Gastrocnemius medialis (tissue), 4 donors: ENCODE measurements at regions not wholly inside any gene's neighbourhood (a gene's known extent, or its start where the extent isn't known, plus 50 kb on each side); places are given as distances from the start of the nearest gene placed in this dataset.

ENCODE experiments used
- ATAC-seq, 2 donors: fragments of 150-250 bp; one replicate each; pipeline ENCODE4 v1.9.1; 2016
- DNase-seq, 2 donors: peaks; one replicate each; pipeline ENCODE4 v3.0.0-alpha.2; 2019
- H3K27ac ChIP-seq, 4 donors: fragments of 200-600 bp; sonication (generic); 1 replicate in 1 of 4; 2 replicates in 3 of 4; pipeline ENCODE4 v1.5.1; 2016 to 2018; ENCODE audit warnings: mild to moderate bottlenecking in 2 of 4, moderate library complexity in 1 of 4
- H3K27me3 ChIP-seq, 3 donors: fragments of 200-600 bp; sonication (generic) in 2 of 3; 1 replicate in 1 of 3; 2 replicates in 2 of 3; pipeline versions ENCODE4 v1.5.1 to v1.6.0; 2016 to 2019; ENCODE audit warnings: mild to moderate bottlenecking in 1 of 3, moderate library complexity in 1 of 3
- H3K36me3 ChIP-seq, 2 donors: fragments of 200-600 bp; sonication (generic) in 1 of 2; one replicate each; pipeline ENCODE4 v1.5.1; 2017 to 2018
- H3K4me1 ChIP-seq, 2 donors: fragments of 200-600 bp; sonication (generic) in 1 of 2; one replicate each; pipeline ENCODE4 v1.5.1; 2016 to 2017; ENCODE audit warnings: mild to moderate bottlenecking in 2 of 2
- H3K4me3 ChIP-seq, 4 donors: fragments of 200-600 bp; sonication (generic) in 3 of 4; 1 replicate in 1 of 4; 2 replicates in 3 of 4; pipeline ENCODE4 v1.5.1; 2016 to 2019; ENCODE audit warnings: mild to moderate bottlenecking in 2 of 4
- H3K9me3 ChIP-seq, 3 donors: fragments of 200-600 bp; sonication (generic) in 2 of 3; 1 replicate in 1 of 3; 2 replicates in 2 of 3; pipeline ENCODE4 v1.5.1; 2016 to 2019
- CTCF ChIP-seq, 5 experiments: fragments of 450-650 bp in 3 of 5; fragments of 200-600 bp in 2 of 5; sonication (generic) in 2 of 5; IDR thresholded peaks in 4 of 5; conservative IDR thresholded peaks in 1 of 5; 1 replicate in 4 of 5; 2 replicates in 1 of 5; pipeline ENCODE4 v1.5.1; 2016 to 2019; ENCODE audit warnings: antibody characterized with exemption in 5 of 5, mild to moderate bottlenecking in 3 of 5, moderate library complexity in 3 of 5
- POLR2A ChIP-seq, 2 donors: fragments of 450-650 bp; IDR thresholded peaks; one replicate each; pipeline ENCODE4 v1.6.1; 2017; ENCODE audit warnings: antibody characterized with exemption in 2 of 2, mild to moderate bottlenecking in 2 of 2, moderate library complexity in 2 of 2
- in situ Hi-C, 4 donors: fragments of 200-750 bp; cut with MboI; loops; one replicate each; pipeline versions ENCODE4 v1.15.0 to v1.8.0; 2017; ENCODE audit warnings: low sequenced_read_pairs in 4 of 4
- intact Hi-C: fragments of 100-400 bp; cut with DNase I; formaldehyde crosslinking; loops from one replicate; pipeline ENCODE4 v1.15.1; 2023; ENCODE audit warnings: low total_unique reads

GRCh38 chr4:164358400-164358799 lies 395.5 kb upstream of the SMIM31 start:
- H3K36me3 ChIP-seq, result no peaks in the 10 kb centered on the region
- TF ChIP-seq POLR2A (IDR thresholded peaks at IDR 0.05) (no peak), CTCF (IDR thresholded peaks at IDR 0.05 in 4 of 5, conservative IDR thresholded peaks at IDR 0.05 in 1 of 5) (no peak)
- intact Hi-C loops (no loop called here), in situ Hi-C loops (no loop called here)
- no peak for ATAC-seq
- H3K4me1 ChIP-seq, result no peaks in the 10 kb centered on the region
- no peak overlapping the region for H3K27ac ChIP-seq
- H3K27me3 ChIP-seq, result no peaks in the 10 kb centered on the region
- no peak for DNase-seq
- H3K4me3 ChIP-seq, result no peak overlapping the region
- H3K9me3 ChIP-seq, result no peaks in the 10 kb centered on the region

- Histone ChIP-seq H3K27me3 (no peaks in the 10 kb centered on the region), H3K4me1 (no peaks in the 10 kb centered on the region), H3K27ac (no peak overlapping the region), H3K4me3 (no peak overlapping the region), H3K9me3 (no peaks in the 10 kb centered on the region), H3K36me3 (no peaks in the 10 kb centered on the region)
- in situ Hi-C loops (no loop called here), intact Hi-C loops (no loop called here)
- ATAC-seq (no peak), DNase-seq (no peak)
- TF ChIP-seq POLR2A (IDR thresholded peaks at IDR 0.05) (no peak), CTCF (IDR thresholded peaks at IDR 0.05 in 4 of 5, conservative IDR thresholded peaks at IDR 0.05 in 1 of 5) (no peak)
Measured at GRCh38 chr4:164359881-164360280, 394.1 kb upstream of the SMIM31 start.

GRCh38 chr4:164368894-164369293 lies 385.0 kb upstream of the SMIM31 start:
- Histone ChIP-seq H3K36me3 (no peaks in the 10 kb centered on the region), H3K27me3 (no peaks in the 10 kb centered on the region), H3K4me1 (no peaks in the 10 kb centered on the region), H3K4me3 (no peak overlapping the region), H3K9me3 (no peaks in the 10 kb centered on the region), H3K27ac (no peak overlapping the region)
- in situ Hi-C loops, result no loop called here
- intact Hi-C loops, result no loop called here
- DNase-seq, result no peak
- TF ChIP-seq POLR2A (IDR thresholded peaks at IDR 0.05) (no peak), CTCF (IDR thresholded peaks at IDR 0.05 in 4 of 5, conservative IDR thresholded peaks at IDR 0.05 in 1 of 5) (no peak)
- no peak for ATAC-seq

- DNase-seq (no peak), ATAC-seq (no peak)
- no peaks in the 10 kb centered on the region for H3K27me3 ChIP-seq
- intact Hi-C loops, result no loop called here
- TF ChIP-seq POLR2A (IDR thresholded peaks at IDR 0.05) (no peak), CTCF (IDR thresholded peaks at IDR 0.05 in 4 of 5, conservative IDR thresholded peaks at IDR 0.05 in 1 of 5) (no peak)
- H3K9me3 ChIP-seq, result no peaks in the 10 kb centered on the region
- no peaks in the 10 kb centered on the region for H3K36me3 ChIP-seq
- no peaks in the 10 kb centered on the region for H3K4me1 ChIP-seq
- in situ Hi-C loops, result no loop called here
- no peak overlapping the region for H3K27ac ChIP-seq
- no peak overlapping the region for H3K4me3 ChIP-seq
Measured at GRCh38 chr4:164373021-164373420, 380.9 kb upstream of the SMIM31 start.

GRCh38 chr4:164377277-164377676 lies 376.7 kb upstream of the SMIM31 start:
- intact Hi-C loops, result no loop called here
- H3K4me1 ChIP-seq, result no peaks in the 10 kb centered on the region
- H3K27ac ChIP-seq, result no peak overlapping the region
- no peaks in the 10 kb centered on the region for H3K36me3 ChIP-seq
- peaks cover 0 to 2% (median 1%) of the 10 kb centered on the region in 3 donors for H3K27me3 ChIP-seq
- no peak overlapping the region for H3K4me3 ChIP-seq
- TF ChIP-seq POLR2A (IDR thresholded peaks at IDR 0.05) (no peak), CTCF (IDR thresholded peaks at IDR 0.05 in 4 of 5, conservative IDR thresholded peaks at IDR 0.05 in 1 of 5) (no peak)
- ATAC-seq (no peak), DNase-seq (no peak)
- no peaks in the 10 kb centered on the region for H3K9me3 ChIP-seq
- in situ Hi-C loops, result no loop called here
